Epidermal melanocyte (primary cell): ENCODE measurements at regions not wholly inside any gene's neighbourhood (a gene's known extent, or its start where the extent isn't known, plus 50 kb on each side); places are given as distances from the start of the nearest gene placed in this dataset.
"Not testable (repeated sequence)": the region's sequence is repeated elsewhere in the genome, so short reads cannot be mapped to it uniquely, and the experiment has no call there.

Experiments
- DNase-seq: peaks from one replicate; pipeline ENCODE4 v3.0.0; 2011; ENCODE audit warnings: low spot score; ENCODE audit not compliant: insufficient read length

GRCh38 chr3:174336784-174337183 is 522.4 kb upstream of the NAALADL2 start:
- DNase-seq: no peak

GRCh38 chr3:174337227-174337626 is 521.9 kb upstream of the NAALADL2 start:
- no peak for DNase-seq

- no peak for DNase-seq
Measured at GRCh38 chr3:174340624-174341587, 518.2 kb upstream of the NAALADL2 start.

DNA sequence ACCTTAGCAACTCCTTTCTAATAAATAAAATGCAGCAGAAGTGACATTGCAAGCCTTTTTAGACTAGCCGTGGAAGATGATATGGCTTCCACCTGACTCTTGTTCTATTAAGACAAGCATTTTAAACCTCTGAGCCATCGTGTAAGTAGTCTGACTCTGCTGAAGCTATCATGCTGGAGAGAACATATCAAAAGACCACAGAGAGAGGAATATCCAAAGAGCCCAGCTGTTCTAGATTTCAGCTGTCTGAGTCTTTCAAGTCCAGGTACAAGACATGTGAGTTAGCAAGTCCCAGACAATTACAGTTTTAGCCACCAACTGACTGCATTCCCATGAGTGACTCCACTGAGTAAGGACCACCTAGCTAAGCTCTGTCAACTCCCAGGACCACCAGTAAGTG is 517.0 kb upstream of the NAALADL2 start:
- DNase-seq: no peak

DNA sequence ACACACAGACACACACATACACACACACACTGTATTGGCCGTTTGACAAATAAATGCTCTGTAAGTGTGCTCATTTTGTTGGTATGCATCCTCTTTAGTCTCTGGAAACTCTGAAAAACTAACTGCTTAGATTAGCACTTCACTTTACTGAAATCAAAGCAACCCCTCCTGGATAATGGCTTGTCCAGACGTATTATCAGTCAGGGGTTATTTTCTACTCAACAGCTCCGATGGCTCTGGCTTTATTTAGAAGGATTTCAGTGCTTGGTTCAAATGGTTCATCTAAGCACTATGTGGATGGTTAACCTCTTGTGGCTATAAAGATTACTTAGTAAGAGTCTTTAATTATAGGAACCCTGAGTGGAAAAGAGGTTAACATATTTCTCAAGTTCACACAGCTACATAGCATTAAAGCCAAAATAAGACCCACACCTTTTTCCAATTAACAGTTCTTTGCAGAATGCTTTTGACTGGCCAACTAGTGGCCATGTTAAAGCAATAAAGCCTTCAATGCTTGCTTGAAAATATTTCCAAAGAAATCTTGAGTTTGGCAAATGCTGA is 516.1 kb upstream of the NAALADL2 start:
- no peak for DNase-seq

- no peak for DNase-seq
Measured at GRCh38 chr3:174346141-174346540, 513.0 kb upstream of the NAALADL2 start.

DNA sequence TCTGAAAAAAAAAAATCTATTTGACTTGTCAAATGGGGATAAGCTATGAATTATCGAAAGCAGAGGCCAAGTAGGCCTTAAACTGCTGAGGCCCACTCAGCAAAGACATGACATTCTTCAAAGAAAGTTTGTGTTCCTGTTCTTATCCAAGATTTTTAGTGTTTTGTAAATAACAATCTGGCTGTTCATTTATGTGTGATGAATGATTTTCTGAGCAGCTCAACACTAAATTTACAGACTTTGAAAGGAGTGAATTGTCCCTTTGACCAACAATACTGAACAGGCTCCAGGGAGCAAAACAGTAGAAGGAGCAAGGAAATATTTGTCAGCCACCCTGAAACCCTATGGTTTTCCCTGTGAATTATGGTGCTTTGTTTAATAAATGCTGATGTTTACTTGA is 512.6 kb upstream of the NAALADL2 start:
- DNase-seq: no peak

DNA sequence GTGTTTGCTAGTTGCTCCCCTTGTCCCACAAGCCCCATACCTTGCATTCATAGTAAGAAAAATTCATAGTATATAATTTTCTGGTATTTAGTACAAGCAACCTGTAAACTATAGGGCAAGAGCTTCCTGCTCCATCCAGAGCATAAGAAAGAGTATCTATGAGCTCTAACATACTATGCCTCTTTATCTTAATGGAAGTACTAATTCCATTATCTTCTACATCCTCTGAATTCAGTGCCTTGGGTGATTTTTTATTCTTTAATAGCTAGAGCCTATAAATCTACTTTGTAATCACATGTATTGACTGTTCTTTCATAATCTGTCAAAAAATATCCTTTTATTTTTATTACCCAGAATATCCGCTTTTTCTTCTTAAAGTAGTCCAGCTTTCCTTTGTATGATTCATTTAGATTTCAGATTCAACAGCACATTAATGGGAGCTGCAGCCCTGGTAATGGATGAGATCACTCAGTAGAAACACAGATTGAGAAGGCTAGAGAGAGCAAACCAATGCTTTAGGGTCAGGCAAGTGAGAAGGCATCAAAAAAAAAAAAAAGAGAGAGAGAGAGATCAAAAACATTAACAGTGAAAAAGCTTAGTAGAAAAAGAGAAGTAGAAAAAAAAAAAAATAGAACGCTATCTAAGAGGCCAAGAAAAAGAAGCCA is 511.5 kb upstream of the NAALADL2 start:
- no peak for DNase-seq

DNA sequence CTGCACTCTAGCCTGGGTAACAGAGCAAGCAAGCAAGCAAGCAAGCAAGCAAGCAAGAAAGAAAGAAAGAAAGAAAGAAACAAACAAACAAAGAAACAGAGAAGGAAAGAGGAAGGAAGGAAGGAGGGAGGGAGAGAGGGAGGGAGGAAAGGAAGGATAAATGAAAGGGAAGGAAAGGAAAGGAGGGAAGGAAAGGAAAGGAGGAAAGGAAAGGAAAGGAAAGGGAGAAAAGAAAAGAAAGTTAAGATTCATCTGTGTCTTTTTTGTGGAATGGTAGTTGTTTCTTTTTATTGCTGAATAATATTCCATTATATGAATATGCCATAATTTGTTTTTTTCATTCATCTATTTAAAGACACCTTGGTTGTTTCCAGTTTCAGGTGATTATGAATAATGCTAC is 506.9 kb upstream of the NAALADL2 start:
- DNase-seq: no peak

DNA sequence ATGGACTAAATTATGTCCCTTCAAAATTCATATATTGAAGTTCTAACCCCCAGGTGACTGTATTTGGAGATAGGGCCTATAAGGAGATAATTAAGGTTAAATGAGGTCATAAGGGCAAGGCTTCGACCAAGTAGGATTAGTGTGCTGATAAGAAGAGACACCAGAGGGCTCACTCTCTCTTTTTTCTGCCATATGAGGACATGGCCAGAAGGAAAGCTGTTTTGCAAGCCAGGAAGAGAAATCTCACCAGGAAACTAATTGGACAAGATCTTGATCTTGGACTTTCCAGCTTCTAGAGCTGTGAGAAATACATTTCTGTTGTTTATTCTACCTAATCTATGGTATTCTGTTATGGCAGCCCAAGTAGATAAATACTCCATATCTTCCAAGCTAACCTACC is 503.6 kb upstream of the NAALADL2 start:
- DNase-seq: no peak

GRCh38 chr3:174356596-174356995 is 502.5 kb upstream of the NAALADL2 start:
- no peak for DNase-seq

GRCh38 chr3:174358252-174358651 is 500.9 kb upstream of the NAALADL2 start:
- no peak for DNase-seq

DNA sequence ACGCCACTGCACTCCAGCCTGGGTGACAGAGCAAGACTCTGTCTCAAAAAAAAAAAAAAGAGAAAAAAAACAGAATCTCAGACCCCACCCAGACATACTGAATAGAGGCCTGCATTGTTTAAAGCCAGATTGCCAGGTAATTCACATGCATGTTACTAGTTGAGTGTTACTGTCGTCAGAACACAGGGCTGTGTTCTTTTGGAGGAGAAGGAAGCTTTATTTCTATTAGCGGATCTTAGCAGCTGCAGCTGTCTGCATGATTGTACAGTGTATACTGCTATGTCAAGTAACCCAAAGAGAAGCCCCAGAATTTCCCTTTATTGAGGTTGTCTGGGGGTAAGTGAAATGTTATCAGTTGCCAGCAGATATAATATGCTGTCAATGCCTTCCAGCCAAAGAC is 496.6 kb upstream of the NAALADL2 start:
- DNase-seq: no peak

GRCh38 chr3:174363256-174363655 is 495.9 kb upstream of the NAALADL2 start:
- DNase-seq: no peak

- no peak for DNase-seq
Measured at GRCh38 chr3:174365796-174366195, 493.3 kb upstream of the NAALADL2 start.

DNA sequence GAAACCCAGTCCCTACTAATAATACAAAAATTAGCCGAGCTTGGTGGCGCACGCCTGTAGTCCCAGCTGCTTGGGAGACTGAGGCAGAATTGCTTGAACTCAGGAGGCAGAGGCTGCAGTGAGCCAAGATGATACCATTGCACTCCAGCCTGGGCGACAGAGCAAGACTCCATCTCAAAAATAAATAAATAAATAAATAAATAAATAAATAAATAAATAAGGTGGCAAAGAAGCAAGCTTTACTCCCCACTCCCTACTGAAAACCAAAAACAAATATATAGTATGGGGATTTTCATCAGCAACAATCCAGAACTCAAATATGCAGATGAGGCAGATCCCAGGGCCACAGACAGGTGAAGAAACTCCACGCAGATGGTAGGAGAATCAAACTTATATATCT is 492.2 kb upstream of the NAALADL2 start:
- DNase-seq: not testable (repeated sequence)

GRCh38 chr3:174376346-174376745 is 482.8 kb upstream of the NAALADL2 start:
- DNase-seq: no peak

DNA sequence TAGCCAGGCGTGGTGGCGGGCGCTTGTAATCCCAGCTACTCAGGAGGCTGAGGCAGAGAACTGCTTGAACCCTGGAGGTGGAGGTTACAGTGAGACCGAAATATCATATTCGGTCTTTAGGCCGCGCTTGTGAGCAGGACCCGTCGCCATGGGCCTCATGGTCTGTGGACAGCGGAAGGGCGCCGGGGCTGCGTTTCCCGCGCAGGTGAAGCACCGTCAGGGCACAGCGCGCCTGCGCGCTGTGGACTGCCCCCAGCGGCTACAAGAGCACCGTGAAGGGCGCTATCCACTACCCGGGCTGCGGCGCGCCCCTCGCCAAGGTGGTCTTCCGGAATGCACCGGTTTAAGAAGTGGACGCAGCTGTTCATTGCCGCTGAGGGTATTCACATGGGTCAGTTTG is 482.0 kb upstream of the NAALADL2 start:
- no peak for DNase-seq

DNA sequence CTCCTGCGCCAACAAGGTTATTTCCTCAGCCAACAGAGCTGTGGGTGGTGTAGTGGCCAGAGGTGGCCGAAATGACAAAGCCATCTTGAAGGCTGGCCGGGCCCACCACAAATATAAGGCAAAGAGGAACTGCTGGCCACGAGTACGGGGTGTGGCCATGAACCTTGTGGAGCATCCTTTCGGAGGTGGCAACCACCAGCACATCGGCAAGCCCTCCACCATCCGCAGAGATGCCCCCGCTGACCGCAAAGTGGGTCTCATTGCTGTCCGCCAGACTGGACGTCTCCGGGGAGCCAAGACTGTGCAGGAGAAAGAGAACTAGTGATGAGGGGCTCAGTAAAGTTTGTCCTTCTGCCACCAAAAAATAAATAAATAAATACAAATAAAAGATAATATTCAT is 481.4 kb upstream of the NAALADL2 start:
- no peak for DNase-seq

DNA sequence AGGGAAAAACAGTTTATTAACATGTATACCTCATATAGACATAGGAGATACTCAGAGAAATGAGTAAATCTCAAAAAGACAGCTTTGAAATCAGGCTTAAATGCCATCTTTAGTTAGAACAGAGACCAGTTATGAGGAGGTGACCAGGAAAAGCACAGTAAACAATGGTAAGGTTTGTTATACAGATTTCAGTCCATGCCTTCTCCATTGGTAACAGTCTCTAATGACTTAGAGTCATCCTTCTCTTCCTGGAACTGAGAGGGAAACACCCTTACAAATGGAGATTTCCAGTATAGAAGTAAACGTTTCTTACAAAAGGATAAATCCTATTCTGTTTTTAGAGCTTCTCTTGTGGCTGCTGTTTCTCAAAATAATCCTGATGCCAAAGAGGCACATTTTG is 476.3 kb upstream of the NAALADL2 start:
- no peak for DNase-seq

DNA sequence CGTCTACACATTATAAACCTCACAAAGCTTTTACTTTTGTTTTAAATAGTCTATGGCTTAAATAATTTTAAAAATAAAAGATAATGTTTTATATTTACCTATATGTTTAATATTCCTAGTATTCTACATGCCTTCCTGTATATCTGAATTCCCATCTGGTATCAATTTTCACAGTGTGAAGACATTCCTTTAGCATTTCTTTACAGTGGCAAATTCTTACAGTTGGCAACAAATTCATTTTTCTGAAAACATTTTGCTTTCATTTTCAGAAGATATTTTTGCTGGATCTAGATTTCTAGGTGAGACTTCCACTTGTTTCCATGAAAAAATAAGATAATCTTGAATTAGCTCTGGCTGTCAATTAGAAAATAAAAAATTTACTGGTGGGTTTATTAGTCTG is 471.4 kb upstream of the NAALADL2 start:
- DNase-seq: no peak

DNA sequence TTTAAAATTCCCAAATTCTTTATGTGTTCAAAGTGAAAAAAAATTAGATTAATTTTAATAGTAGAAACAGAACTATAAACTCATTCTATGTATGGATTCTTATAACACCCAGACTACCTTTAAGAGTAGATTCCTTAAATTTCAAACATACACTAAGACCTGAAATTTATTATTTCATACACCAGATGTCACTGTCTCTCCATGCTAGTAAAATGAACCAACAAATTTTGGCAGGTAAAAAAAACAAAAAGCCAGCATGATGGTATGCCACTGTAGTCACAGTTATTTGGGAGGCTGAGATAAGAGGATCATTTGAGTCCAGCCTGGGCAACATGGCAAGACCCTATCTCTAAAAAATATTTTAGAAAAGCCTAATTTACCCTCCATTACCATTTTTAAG is 461.3 kb upstream of the NAALADL2 start:
- DNase-seq: no peak
